HG03442 (cell line): ENCODE measurements at regions not wholly inside any gene's neighbourhood (a gene's known extent, or its start where the extent isn't known, plus 50 kb on each side); places are given as distances from the start of the nearest gene placed in this dataset.

Experiments used
- ATAC-seq: cut with Tn5 transposase; IDR thresholded peaks from one replicate; pipeline ENCODE4 v1.9.1; 2021; ENCODE audit warnings: mild to moderate bottlenecking, moderate library complexity; ENCODE audit not compliant: unreplicated experiment

DNA sequence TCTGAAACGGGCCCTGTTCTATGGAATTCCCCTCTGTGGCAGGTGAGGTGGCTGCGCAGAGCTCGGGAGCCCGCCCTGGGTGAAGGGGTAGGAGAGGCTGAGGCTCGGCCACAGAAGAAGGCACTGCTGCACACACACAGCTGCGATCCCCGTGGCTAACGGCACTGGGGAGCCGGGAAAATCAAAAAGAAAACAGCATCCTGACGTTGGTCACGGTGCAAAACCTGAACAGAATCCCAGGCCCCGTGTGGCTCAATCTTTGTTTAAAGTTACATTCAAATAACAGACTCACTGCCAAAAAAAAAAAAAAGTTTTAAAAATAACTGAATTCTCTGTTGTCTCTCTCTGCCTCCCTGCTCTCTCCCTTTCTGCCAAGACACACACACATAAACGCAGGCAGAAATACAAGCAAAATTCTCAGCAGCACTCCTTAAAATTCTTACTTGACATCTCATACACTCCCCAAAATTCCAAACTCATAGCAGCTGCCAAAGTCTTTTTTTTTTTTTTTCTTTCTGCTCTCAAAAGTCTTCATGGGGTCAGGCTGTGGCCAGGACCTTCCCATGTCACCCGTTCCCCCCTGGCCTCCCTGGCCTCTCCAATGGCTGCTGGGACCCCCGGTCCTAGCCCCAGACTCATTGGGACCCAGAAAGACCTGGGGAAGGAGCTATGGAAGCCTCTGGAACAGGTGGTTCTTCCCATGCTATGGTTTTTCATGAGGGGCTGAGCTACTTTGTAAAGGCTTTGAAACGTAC, 248.8 kb downstream of the TTLL2 start:
- no peak for ATAC-seq

DNA sequence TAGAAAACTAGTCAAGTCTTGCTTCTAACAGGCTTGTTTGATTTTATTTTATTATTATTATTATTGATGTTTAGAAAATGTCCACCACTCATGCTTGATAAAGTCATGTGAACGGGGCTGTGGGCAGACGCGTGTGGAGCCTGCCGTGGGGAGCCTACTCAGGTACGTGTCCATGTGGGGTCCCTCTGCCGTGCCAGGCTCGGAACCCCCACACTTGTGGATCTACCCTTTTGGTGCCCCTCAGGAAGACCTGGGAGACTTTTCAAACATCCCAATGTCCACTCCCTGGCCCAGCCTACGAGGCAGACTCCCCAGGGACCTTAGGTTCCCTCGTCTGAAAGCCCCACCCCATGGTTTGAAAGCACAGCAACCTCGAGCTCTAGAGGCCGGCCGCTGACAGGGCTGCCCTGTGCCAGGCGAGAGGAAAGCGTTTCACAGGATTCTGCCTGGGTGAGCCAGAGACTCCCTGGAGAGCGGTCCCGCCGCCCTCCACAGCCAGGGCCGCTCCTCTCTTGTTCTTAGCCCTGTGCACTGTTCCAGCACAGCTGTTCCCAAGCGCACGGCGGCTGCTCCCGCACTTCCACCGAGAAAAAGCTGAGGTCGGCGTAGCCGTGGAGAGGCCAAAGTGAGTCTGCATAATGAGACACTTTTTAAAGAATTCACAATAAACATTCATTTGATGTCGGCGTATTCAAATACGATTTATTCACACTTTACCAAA, 249.7 kb downstream of the TTLL2 start:
- ATAC-seq: no peak

DNA sequence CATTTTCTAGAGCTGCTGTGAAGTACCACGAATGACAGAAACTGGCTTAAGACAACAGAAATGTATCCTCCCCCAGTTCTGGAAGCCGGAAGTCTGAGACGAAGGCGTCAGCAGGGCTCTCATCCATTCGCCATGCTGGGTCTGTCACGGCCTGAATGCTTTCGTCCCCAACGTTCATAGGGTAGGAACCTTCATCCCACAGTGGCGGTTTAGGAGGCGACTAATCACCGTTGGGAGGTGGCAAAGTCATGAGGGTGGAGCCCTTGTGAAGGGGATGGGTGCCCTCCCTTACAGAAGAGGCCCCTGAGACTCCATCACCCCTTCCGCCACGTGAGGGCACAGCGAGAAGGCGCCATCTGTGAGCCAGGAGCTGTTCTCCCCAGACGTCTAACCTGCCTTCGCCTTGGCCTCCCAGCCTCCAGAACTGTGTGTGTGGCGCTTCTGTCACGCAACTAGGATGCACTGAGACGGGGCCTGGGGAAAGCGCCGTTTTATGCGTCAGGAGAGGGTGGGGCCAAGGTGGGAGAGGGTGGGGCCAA, 250.3 kb downstream of the TTLL2 start:
- ATAC-seq: no peak

DNA sequence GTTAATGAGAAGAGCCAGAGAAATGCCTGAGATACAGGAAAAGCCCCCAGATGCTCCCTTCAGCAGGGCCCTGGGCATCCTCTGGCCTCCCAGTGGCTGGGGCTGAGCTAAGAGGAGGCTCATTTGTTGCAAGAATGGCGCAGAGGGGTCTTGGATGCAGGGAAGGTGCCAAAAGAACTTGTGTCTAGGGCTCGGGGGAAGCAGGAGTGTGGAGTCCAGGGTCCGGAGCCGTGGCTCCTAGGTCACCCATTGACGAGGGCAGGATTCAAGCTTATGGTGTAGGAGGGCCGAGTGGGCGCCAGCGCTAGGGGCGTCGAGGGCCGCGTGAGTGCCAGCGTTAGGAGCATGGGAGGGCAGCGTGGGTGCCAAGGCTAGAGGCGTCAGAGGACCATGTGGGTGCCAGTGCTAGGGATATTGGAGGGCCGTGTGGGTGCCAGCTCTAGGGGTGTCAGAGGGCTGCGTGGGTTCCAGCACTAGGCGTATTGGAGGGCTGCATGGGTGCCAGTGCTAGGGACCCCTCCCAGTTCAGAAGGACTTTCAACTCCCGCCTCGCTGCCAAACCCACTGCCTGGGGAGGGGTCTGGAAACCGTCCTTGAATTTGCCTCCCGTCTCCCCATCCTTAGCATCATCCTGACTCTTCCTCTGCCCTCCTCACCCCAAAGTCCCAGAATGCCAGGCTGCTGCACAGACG, 250.5 kb upstream of the AFDN start:
- no peak for ATAC-seq

DNA sequence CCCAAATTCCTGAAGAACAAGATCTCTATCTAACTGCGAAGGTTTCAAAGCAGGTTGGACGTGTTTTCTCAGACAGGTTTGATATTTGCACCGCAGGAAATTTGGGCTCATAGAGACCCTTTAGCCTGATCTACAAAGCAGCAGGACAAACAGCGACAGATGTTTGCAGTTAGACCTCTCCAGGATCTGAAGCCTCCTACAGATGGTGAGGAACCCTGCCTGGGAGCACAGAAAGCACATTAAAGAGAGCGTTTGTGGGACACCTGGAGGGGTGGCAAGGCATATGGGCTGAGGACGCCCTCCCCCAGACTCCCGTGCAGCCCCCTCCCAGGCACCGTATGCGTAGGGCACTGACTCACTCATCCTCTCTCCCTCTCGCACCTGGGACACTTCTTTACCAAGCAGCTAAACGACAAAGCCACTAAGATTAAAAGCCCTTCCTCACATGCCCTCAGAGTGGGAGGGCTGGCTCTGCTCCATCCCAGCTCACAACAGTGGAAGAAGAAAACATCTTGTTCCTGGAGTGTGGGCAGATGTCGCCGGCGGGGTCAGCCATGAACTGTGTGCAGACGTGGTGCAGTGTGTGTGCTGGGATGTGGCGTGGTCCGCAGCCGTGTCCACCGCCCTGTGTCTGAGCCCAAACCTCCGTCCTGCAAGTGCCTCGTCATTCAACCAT, 249.7 kb upstream of the AFDN start:
- ATAC-seq: no peak

- no peak for ATAC-seq
Observed at GRCh38 chr6:167577891-167578361, 248.8 kb upstream of the AFDN start.

DNA sequence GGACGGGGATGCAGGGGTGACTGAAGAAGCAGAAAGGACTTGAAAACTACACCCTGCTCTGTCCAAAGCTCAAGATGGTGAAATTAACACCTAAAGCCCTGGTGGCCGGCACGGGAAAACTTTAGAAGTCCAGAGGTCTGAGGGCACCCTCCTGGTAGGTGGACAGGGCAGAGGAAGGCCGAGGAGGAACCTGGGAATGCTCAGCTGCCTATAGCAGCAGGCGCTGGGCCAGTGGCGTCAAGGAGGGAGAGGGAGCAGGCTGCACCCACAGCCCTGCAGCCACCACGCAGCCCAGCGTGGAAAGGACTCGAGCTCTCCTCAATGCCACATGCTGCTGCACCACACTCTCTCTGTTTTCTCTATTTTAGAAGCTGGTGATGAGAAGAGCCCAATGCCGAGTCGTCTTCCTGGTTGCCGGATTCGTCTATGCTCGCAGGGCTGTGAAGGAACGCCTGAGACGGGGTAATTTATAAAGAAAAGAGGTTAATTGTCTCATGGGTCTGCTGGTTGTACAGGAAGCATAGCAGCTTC, 248.3 kb upstream of the AFDN start:
- ATAC-seq: no peak

DNA sequence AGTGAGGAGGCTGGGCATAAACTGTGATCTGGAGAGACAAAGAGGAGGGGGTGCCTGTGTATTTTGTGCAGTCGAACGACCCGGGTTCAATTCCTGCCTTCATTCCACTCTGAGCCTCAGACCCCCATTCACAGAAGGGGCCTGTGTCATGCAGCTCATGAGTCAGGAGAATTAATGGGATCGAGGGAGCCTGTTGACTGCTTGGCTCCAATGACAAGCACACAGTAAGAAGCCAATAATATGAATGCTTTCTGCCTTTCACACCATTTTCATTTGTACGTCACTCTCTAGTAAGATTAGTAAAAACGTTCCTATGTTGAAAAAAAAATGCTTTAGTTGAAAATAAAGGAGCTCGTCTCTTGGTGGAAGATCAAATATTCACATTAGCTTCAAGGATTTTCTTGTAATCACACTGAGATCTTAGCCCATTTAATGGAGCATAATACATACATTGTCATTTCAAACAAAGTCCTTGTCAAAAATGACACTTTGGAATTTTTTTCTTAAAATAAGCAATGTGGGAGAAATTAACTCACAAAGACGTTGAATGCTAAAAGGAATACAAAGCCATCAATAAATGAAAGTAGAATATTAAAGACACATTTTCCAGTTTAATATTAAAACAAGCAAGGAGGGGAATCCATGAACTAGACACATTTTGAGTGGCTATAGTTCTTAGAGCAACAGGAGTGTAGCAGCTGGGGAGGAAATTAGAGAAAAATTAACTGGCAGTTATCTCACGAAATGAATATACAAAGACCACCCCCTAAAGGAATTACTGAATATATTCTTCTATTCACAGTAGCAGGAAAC, 246.7 kb upstream of the AFDN start:
- no peak for ATAC-seq

DNA sequence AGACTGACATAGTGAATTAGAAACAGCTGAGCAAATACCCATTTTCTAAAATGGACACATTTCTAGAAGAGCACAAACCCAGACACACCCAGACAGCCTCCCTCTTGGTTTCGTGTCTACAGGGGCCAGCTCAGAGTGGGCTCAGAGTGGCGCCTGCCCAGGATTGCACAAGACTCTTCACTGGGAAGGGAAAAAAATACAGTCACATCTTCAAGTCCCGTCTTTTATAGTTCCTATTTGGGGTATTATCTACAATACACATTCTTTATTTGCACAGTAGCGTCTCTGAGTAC, 246.1 kb upstream of the AFDN start:
- ATAC-seq: no peak

- no peak for ATAC-seq
Observed at GRCh38 chr6:167581637-167582036, 245.1 kb upstream of the AFDN start.

GRCh38 chr6:167583412-167583811, 243.3 kb upstream of the AFDN start:
- no peak for ATAC-seq

DNA sequence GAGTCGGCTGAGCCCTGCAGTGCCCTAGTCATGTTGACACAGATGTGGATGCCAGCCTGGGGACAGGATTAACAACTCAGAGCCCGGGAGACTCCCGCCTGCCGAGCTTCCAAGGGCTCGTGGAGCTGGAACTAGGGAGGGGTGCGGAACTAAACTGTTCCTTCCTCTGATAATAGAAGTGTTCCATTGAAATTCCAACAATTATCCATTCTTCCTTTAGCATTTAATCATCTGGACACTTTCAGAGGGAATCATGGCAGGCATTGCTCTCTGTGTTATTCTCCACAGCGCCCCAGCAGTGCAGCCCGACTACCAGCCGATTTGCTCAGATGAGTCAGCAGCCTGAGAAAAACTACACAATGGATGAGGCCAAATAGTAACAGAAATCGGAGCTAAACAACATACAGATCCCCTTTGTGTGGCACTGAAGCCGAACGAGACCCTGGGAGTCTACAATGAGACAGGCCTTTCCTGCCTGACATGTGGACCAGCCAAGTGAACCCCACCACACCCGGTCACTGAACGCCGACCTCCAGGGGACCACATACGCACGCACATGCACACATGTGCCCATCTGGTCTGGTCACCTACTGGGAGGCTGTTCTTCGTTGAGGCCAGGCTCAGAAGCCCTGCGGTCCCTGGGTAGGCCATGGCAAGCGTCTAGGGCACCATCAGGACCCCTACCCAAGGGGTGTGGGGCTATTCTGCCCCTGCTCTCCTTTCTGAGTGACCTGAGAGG, 238.4 kb upstream of the AFDN start:
- ATAC-seq: no peak

DNA sequence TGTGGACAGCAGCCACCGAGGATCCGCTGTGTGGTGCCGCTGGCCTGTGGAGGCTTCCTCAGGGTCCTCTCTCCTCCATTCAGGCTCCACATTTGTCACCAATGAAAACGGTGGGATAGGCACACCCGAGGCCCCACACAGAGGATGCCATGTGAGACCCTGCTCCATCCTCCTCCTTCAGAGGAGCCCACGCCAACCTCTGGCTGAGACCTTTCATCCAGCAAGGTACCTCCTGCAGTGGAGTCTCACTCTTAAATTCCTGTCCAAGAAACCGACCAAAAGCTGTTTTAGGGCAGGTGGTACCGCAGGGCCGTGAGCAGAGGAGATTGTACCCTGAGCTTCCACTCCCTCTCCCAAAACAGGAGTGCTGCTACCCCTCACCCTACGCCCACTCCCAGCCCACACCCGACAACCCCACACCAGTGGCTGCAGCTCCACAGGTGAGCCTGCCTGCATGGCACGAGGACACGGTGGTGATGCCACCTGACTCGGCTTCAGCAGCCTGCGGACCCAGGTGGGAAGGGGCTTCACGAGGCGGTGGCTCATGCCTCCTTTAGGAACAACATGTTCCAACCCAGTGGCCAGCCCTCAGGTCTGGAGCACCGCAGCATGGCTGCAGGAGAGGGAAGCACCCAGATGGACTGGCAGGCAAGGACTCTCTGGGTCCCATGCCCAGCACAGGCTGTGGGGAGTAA, 237.6 kb upstream of the AFDN start:
- no peak for ATAC-seq

DNA sequence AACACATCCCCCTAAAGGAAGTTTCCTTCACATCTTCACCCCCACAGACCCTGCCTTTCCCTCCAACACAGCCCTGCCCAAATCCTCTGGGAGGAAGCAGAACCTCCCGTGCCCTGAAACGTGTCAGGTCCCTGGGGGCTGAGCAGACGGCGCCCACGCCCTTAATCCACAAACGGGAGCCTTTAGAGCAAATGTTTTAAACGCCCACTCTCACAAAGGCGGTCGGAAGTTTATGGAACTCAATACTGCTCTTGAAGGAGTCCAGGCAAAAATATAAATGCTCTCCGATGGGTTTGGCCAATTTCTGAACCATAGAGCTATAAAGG, 237.1 kb upstream of the AFDN start:
- no peak for ATAC-seq

DNA sequence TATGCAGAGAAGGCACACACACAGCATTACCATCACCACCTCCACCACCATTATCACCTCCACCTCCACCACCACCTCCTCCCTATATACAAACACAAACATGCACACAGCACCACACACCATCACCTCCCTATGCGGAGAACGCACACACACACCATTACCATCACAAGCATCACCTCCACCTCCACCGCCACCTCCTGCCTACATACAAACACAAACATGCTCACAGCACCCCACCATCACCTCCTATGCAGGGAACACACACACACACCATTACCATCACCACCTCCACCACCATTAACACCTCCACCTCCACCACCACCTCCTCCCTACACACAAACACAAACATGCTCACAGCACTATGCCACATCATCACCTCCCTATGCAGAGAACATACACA, 236.5 kb upstream of the AFDN start:
- no peak for ATAC-seq
